HG03103 (cell line): ENCODE measurements at regions not wholly inside any gene's neighbourhood (a gene's known extent, or its start where the extent isn't known, plus 50 kb on each side); places are given as distances from the start of the nearest gene placed in this dataset.

Experiments
- ATAC-seq: cut with Tn5 transposase; IDR thresholded peaks from one replicate; pipeline ENCODE4 v1.9.1; 2021; ENCODE audit warnings: low read depth; ENCODE audit not compliant: unreplicated experiment

DNA sequence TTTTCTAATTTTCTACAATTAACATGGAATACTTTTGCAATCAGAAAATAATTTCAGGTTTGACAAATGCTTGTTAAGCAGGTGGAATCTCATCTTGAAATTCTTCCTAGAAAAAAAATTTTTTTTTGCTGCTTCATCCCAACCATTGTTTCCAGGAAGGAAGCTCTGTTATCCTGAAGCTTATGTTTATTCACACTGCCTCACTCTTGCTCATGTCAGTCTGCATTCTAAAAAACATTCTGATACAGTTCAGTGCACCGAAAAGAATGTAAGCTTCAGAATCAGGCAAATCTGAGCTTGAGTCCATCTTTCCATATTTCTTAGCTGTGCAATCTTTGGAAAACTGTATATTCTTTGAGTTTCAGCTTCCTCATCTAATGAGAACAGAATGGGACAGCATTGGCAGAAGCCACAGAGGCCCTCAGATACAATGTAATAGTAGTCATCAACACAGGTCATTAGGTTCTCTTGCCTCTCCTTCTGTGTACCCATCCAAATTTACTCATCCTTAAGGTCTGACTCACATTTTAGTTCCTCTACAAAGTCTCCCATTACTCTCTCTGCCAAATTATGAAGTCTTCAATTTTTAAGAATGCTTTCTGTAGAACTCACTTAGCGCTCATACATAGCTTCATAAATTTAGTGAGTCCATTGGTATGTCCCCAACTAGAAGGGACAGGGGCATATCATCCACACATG lies 881.8 kb upstream of the NR2F2 start:
- no peak for ATAC-seq

DNA sequence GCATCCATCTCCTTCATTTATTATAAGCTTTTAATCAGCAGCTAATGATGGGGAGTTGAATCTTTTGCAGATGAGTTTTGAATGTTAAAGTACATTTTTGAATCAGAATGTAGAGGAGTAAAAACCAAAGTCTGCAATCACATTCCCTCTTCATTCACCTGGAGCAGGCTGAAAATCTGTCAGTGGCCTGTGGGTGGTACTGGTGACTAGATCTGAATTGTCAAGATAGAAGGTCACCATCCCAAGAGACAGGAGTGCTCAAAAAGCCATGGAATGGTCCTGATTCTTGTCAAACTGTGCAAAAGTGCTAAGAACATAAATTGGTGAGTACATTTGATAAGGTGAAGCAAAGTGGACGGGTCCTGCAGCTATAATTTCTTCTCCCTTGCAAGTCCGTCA lies 881.3 kb upstream of the NR2F2 start:
- no peak for ATAC-seq

DNA sequence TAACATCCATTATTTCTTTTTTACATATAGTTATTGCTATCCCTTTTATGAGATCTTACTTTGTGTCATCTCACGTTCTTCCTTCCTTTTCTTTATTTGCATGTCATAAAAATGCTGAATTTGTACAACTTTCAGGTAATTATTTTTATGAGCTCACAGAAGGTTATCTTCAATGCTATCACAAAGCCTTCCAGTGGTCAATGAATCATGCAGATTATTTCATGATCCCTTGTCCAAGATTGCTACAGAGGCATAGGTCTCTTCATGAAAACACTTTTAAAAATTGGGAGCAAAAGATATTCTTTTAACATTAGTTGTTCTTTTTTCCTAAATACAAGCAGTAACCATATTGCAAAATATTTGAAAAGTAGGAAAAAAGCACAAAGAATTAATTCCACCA lies 880.1 kb upstream of the NR2F2 start:
- ATAC-seq, result no peak

DNA sequence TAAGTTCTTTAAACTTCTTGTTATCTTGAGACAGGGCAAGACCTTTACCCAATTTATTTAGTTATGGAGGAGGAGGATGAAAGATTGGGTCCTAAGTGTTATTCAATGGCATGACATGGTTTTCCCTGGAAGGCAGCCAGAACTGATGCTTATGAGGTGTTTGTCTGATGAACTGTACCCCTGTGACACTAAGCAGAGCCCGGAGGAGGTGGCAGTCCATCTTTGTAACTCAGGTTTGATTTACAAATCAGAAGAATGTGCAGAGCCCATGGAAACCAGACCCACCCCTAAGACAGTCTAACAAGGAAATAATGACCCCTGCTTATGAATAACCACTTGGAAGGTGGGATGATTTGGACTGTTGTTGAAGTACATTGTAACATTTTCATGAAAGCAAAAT lies 878.6 kb upstream of the NR2F2 start:
- ATAC-seq, result no peak

DNA sequence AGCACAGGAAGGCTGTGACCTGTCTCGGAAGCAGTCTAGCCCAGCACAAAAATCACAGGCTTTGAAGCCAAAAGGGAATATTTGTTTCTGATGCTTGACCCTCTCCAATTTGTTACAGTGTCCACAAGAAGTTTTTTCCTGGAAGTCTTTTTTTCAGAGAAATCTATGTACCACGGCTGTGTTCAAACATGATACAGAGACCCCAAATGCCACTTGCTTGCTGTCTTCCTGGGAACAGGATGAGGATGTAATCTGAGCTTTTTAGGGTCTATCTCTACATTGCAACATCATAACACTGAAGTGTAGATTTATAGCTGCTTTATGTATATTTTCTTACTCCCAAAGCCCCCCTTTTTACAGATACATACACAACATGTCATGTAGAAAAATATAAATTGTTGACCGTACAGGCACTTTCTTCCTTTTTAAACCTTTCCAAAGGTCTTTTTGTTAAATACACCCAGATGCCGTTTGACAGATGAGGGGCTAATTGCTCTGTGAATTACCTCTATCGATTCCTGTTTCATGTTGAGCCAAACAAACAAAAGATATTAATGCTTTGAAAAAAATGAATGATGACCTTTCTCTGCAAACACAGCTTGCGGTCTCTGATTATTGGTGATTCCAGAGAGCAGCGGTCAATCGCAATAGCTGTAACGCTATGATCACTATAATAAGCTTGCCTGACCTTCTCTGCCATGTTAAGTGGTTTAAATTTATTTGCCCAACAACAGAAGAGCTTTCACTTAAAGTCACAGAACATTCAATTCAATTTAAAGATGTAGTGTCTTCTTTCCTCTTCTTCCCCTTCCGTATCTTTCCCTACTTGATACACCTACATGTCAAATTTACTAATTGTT lies 875.9 kb upstream of the NR2F2 start:
- ATAC-seq, result no peak

DNA sequence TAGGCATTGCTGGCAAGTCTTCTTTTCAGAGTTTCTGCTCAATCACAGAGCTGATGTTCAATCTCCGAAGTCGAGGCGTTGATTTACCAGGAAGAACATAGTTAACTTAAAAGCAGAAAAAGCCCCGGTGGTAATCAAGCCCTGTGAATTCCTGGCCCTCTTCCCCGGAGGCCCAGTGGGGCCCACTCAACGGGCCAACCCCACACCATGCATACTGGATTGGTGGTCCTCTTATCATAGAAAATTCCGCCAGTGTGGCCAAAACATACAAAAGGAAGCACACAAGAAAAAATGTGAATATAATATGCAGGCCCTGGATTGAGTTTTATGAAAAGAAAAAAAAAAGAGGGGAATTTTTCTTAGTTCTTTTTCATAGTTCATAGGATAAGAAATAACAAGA lies 873.0 kb upstream of the NR2F2 start:
- ATAC-seq, result no peak

DNA sequence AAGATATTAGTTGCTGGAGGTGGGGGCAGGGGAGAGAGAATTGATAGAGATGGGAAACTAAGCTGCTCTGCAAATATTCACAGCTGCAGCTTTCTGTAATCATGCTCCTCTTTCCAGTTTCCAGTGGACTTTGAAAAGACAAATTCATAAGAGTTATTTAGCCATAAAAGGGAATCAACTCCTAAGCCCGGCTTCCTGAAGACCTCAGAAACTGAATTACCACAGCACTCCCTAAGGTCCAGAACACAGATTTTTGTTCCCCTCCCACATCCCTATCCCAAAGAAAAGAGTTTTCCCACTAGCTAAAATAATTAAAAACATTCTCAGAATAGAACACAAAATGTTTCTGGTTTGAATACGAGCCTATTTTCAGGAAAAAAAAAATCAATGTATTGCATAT lies 871.8 kb upstream of the NR2F2 start:
- ATAC-seq, result no peak

DNA sequence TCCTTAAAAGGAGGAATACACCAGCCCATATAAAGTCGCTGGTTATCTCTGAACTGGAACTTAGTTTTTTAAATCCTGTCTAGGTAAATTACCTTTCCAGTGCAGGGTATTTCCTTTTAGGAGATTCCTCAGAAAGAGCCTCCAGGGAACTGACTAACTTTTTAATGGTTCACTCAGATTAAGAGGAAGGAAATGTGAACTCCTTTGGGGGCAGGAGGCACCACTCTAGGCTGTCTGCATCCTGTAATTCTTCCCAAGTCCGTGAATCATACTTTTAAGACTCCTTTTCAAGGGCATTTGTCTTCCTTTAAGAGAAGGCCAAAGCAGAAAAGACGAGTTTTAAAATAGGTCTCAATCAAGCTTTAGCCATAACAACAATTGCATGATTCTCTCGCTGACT lies 871.2 kb upstream of the NR2F2 start:
- ATAC-seq, result no peak

DNA sequence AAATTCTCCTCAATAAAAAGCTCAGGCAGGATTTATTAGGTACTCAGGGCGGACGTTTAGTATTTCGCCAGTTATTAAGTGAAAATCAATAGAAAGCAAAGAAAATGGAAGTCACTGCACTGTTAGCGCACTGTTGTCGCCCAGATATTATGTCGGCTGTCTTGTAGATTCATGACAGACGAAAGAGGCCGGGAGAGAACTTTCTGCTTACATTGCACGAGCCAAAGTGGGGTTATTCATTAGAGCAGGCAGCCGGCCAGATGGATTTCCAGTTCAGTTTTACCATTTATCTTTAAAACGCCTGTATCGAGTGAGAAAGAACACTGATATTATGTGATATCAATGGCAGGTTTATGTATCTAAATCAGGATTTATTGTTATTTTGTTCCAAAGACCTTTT lies 866.0 kb upstream of the NR2F2 start:
- no peak for ATAC-seq

DNA sequence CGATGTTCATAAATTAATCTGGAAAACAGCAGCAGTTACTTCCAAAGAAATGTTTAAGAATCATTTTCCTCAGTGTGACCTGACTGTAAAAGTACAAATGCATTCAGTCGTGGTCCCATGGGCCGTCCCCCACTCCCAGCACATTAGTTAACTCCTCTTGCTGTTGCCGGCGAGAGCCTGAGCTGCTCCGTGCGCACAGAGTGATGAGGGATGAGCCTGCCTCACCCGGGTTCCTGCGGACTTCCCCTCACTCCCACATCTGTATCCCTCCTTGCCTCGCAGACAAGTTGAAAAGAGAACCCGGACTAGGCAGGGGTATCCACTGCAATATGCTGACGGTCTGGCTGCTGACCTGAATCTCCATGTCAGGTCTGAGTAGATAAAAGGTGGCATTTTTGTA lies 861.7 kb upstream of the NR2F2 start:
- no peak for ATAC-seq

DNA sequence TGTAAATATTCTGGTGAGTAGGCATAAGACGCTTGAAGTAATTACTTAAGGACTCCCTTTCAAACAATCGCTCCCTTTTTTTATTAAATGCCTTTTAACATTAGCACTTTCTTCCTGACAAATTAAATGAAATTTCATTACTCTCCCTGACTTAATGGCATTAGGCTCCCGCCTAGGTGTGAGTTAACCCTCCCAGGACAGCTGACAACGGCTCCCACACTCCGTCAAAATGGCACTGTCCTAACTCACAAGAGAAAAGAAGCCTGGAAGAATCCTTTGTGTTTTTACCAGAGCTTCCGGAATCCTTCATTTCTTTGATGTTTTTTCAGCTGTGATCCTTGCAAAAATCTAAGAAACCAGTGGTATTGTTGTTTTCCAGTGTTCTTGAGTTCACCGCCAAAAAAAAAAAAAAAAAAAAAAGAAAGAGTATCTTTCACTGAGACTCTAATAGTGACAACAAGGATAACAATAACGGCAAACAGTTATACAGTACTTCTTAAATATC lies 861.0 kb upstream of the NR2F2 start:
- no peak for ATAC-seq

DNA sequence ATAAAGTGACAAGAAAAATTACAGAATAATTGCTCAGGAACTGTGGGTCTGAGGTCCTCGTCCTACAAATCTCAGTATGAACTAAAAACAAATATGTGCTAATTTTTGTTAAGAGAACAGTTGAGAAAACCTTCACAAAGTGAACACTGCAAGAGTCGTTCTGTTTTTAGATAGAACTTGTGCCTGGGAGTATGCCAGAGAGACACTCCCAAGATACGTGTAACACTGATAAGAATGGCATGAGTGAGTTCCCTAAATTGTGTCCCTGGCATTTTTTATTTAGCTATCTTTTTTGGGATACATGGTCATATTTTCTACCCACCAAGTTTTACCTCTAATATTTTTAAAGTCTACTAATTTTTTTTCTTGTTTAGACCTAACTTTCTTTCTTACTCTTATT lies 860.0 kb upstream of the NR2F2 start:
- no peak for ATAC-seq

DNA sequence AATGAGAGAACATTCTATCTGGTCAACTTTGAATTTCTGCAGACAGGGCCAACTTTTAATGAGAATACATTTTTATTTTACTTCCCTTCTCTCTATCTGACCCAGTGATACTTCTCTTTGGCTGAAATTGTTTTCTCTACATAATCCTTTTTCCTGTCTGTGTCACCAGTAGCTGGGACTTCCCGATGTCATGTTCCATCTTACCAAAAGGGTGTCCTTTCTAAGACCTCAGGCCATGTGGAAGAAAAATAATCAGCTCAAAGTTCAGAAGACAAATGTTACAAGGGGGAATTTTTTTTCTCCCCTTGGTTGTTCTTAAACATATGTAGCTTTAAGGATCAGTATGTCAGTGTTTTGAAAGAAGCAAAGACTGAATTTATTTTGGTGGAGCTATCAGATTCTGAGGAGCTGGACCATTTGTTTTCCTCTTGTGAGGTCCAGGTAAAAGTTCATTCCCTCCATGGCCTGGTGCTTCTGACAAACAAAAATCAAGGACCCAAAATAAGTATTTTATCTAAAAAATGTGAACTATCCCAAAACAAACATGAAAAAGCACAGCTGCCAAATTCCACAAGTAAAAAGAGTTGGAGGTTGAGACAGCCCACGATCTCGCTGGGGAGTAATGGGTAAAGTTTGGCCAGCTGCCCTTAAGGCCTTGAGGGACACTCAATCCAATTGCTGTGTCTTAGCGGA lies 859.4 kb upstream of the NR2F2 start:
- ATAC-seq, result no peak

DNA sequence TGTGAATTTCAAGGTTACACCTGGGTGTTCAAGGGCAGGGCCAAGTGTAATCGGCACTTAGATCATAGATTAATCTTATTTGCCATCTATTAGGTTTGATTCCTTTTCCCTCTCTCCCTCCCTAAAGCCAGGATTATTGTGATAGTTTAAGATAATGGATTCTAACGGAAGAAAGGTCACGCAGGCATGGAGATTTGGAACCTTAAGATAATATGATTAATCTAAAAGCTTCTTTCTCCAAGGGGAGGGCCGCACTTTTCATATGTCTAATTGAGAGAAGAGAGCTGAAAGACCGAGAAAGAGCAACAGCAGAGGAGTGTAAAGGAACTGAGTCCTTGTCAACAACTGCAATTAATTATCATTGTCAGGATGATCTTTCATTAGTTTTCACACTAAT lies 858.8 kb upstream of the NR2F2 start:
- no peak for ATAC-seq

DNA sequence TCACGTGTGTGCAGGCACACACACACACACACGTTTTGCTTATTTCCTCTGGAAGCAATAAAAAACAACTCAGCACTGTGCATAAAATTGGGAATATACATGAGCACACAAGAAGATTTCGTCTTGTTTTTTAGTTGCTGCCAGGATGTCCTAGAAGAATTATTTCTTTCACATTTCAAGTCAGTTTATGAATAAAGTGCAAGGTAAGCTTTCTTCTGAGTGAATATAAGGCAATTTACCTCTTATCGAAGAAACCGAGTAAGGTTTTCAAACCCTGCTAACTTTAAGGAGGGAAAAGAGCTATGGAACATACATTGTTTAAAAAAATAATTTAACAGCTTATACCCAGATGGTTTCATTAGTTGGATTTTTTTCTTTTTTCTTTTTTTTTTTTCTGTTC lies 855.4 kb upstream of the NR2F2 start:
- ATAC-seq, result no peak

DNA sequence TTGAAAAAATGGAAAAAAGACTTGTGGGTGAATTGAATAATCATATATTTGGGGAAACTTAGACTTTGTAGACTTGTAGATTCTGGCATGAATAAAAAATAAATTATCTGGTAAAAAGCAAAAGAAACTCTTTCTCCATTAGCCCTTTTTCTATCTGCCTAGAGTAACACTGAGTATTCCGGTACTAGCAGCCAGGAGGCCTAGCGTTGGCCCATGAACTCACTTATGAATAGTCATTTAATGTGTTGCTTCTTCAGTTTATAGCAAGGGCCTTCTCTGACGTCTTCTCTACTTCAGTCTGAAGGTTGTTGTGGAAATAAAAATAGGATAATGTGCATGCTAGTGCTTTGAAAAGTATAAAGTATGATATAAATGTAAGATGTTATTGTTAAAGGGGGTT lies 851.2 kb upstream of the NR2F2 start:
- ATAC-seq, result no peak

DNA sequence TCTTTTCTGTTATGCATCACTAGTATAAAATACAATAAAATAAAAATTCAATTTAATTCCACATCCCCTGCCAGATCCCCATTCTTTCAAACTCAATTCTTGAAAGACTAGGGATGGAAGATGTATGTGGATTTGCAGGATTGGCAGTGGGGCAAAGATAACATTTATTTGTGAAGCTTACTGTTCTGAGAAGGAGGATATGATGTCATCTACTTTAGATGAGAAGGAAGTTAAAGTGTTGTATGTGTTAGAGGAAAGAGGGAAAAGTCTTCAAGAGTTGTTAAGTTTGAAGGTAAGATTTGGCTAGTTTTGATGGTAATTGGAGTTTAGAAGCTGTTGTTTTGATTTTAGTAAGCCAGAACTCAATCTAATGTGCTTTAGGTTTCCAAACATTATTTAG lies 845.1 kb upstream of the NR2F2 start:
- no peak for ATAC-seq

DNA sequence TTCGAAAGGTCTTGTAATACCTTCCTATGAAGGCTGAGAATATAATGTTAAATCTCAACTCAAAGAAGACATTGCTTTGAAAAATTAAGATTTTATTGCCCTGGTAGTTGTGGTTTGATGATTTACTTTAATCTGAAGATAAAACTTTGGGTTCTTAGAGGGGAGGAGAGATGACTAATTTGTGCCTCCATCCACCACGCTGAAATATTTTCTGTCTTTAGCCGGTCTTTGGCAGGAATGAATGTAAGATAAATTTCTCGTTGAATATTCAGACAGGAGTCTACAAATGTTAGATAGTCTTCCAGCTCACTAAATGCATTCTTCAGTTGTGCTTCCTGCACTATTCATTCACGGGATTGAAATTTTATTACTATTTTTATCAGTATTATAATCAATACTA lies 844.3 kb upstream of the NR2F2 start:
- no peak for ATAC-seq

DNA sequence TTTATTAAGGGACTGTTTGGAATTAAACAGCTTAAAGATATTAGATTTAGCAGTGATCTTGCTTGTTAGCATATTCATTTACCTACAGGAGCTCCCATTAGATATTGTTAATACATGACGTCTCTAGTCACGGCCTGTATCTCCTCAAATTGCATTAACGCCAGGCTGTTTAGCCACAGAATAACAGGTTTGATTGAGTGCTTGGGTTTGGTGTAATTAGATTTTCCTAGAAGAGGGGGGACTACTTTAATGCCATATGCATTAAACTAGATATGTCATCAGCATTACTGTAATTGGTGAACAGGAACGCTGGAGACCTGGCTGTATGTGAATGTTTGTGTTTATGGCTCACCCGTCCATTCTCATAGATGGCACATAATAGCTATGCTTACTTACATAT lies 841.4 kb upstream of the NR2F2 start:
- no peak for ATAC-seq

DNA sequence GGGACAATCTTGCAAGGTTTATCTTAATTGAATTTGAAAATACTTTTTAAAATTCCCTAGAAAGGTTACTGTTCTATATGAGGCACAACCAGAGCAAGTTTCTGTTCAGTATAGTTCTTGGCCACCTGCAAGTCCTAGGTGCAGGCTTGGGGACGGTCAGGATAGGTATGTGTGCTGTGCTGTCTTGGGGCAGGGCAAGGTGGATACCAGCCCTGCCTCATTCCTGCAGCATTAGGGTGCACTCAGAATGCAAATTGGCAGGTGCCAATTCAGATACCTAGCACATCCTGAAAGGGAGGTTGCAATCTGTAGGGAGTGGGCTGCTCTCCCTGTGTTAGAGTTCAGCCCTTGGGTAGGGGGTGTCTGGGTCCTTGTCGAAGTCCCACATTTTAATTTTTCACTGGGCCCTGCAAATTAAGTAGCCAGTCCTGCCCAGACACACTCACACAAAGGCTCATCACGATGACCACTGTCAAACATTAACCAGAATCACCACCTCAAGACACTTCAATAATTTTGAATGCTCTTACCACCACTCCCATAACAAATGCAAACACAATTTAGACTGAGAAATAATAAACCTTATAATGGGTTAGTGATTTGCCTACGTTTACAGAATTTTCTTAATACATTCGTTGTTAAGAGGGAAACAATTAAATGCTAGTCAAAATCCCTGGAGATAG lies 838.0 kb upstream of the NR2F2 start:
- ATAC-seq, result no peak

DNA sequence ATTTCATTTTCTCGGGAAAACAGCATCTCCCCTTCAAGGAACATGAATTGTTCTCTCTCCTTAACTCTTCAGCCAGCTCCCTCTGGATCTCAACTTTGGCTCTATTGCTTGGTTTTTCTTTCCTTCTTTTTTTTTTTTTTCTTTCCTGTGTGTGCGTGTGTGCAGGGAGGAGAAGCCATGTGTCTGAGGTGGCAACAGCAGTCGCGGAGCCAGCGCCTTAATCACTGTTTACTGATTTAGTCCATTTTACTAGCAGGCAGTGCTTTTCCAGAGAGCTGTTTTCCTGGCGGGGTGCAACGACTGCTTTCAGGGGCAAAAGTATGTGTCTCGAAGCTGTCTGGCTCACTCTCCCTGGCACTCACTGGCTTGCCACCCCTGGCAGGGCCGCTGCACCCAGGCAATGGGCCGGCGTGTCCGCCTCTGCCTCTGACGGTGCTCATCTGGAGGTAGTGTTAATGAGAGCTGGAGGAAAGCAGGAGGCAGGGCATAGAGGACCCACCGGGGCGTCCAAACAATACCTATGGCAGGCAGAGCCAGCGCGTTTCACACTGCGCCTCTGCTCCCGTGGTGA lies 835.4 kb upstream of the NR2F2 start:
- no peak for ATAC-seq
